ENCODE measurements at regions not wholly inside any gene's neighbourhood (a gene's known extent, or its start where the extent isn't known, plus 50 kb on each side); places are given as distances from the start of the nearest gene placed in this dataset.

- DNase-seq: no peak
These were observed 456.7 kb downstream of the SLC16A7 start for GRCh38 chr12:60052483-60052882.

GRCh38 chr12:60059180-60059579 lies 463.4 kb downstream of the SLC16A7 start:
- no peak for DNase-seq

GRCh38 chr12:60066655-60067054 lies 470.8 kb downstream of the SLC16A7 start:
- no peak for DNase-seq

GRCh38 chr12:60070552-60070951 lies 474.7 kb downstream of the SLC16A7 start:
- DNase-seq: no peak

GRCh38 chr12:60071759-60072191 lies 475.9 kb downstream of the SLC16A7 start:
- no peak for DNase-seq

- no peak for DNase-seq
These were observed 477.1 kb downstream of the SLC16A7 start for GRCh38 chr12:60072911-60073310.

- DNase-seq: peak; percentile 17
These were observed 479.3 kb downstream of the SLC16A7 start for GRCh38 chr12:60075091-60075490.

GRCh38 chr12:60078026-60078425 lies 482.2 kb downstream of the SLC16A7 start:
- DNase-seq: no peak

- no peak for DNase-seq
These were observed 497.6 kb downstream of the SLC16A7 start for GRCh38 chr12:60093428-60093827.

GRCh38 chr12:60094436-60094835 lies 498.6 kb downstream of the SLC16A7 start:
- no peak for DNase-seq

GRCh38 chr12:60096727-60097126 lies 500.9 kb downstream of the SLC16A7 start:
- no peak for DNase-seq

- DNase-seq: no peak
These were observed 504.3 kb downstream of the SLC16A7 start for GRCh38 chr12:60100160-60100559.

GRCh38 chr12:60100852-60101251 lies 505.0 kb downstream of the SLC16A7 start:
- no peak for DNase-seq

GRCh38 chr12:60101715-60102114 lies 505.9 kb downstream of the SLC16A7 start:
- DNase-seq: no peak

GRCh38 chr12:60106214-60106613 lies 510.4 kb downstream of the SLC16A7 start:
- peak; percentile 10 for DNase-seq

GRCh38 chr12:60107992-60108391 lies 512.2 kb downstream of the SLC16A7 start:
- no peak for DNase-seq

- no peak for DNase-seq
These were observed 516.2 kb downstream of the SLC16A7 start for GRCh38 chr12:60112063-60112462.

- no peak for DNase-seq
These were observed 516.9 kb downstream of the SLC16A7 start for GRCh38 chr12:60112763-60113162.

GRCh38 chr12:60114169-60114568 lies 518.3 kb downstream of the SLC16A7 start:
- DNase-seq: no peak

- no peak for DNase-seq
These were observed 523.5 kb downstream of the SLC16A7 start for GRCh38 chr12:60119327-60119726.

GRCh38 chr12:60120199-60120598 lies 524.4 kb downstream of the SLC16A7 start:
- no peak for DNase-seq

- no peak for DNase-seq
These were observed 527.7 kb downstream of the SLC16A7 start for GRCh38 chr12:60123557-60123956.

GRCh38 chr12:60137513-60137912 lies 541.7 kb downstream of the SLC16A7 start:
- DNase-seq: no peak

GRCh38 chr12:60138526-60138925 lies 542.7 kb downstream of the SLC16A7 start:
- no peak for DNase-seq

GRCh38 chr12:60144395-60144794 lies 548.6 kb downstream of the SLC16A7 start:
- DNase-seq: no peak

- DNase-seq: no peak
These were observed 552.3 kb downstream of the SLC16A7 start for GRCh38 chr12:60148109-60148508.

Measured in NCI-H2171 treated with DMSO at 0.1 percent for 48 hours (cell line).